HS-5 (cell line): ENCODE measurements at regions not wholly inside any gene's neighbourhood (a gene's known extent, or its start where the extent isn't known, plus 50 kb on each side); places are given as distances from the start of the nearest gene placed in this dataset.

Source experiments
- DNase-seq: peaks from one replicate; pipeline ENCODE4 v3.0.0-alpha.2; 2012; ENCODE audit warnings: low read depth

DNA sequence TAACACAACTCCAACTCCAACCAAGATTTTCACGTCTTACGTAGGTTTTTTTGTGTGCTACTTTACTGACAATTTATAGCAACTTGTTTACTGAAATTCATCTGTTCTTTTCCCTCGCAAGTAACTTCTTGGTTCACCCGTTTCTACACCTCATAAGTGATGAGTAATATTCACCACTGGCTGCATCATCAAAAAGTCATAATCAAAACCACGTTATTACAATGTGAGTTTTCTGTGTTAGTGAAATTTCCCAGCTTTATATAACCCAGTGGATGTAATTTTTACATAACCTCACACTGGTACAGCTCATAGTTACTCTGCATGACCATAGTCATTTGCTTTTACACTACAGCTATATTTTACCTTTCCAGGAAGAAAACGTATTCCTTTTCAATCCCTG is 401.1 kb upstream of the LYPLAL1 start:
- DNase-seq = peak; percentile 65

DNA sequence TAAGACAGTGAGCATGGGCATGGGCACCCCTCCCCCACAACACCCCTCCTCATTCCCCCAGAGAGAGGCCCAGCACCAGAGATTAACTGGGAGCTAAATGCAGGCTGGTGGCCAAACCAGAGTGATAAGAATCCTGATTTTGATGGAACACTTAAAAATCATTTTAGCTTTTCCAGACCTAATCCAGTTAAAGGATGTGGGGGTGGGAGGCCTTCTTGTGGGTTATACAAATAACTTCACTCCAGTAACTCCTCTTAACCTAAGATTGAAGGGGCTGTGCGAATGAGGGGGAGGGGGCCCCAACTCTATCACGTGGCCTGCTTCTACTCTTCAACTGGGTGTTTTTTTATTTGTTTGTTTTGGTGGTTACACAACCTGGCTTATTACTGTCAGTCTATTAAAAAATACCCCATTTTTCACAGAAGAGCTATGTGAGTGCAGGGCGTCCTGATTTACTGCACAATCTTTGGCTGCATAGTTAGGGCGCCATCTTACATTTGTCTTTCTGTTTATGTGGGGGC is 398.1 kb upstream of the LYPLAL1 start:
- DNase-seq = no peak

DNA sequence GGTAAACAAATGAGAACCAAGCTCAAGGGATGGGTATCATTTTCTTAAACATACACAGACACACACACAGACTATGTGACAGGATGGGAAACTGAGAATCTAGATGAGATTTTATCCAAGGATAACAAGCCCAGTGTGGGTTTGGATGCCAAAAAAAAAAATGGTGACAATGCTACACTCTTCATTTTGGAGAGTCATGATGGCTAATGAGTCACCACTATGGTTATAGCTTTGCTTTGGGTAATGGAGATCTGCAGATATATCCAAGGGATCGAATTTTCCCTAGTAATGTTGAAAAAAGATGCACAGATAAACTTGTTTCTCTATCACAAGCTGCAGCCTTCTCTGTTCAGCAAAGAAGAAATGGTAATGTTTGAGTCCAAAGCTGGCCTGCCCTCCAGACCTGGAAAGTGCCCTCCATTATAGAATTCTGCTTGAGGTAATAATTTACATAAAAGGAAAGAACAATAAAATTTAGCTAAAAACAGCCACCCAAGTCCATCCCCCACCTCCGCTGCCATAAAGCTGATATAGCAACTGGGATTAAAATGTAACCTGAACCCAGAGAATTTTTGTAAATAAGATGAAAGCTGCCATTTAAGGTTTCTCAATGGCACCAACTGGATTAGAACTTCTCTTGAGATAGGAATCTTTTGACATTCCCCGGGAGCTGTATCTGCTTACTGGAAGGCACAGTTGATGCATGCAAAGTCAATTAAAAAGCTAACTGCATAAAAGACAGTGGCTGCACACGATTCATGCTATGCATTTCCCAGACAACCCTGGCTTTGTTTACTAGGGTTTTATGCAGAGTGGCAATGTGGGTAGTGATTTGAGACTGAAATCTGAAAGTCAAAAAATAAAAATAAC is 395.2 kb upstream of the LYPLAL1 start:
- no peak for DNase-seq

DNA sequence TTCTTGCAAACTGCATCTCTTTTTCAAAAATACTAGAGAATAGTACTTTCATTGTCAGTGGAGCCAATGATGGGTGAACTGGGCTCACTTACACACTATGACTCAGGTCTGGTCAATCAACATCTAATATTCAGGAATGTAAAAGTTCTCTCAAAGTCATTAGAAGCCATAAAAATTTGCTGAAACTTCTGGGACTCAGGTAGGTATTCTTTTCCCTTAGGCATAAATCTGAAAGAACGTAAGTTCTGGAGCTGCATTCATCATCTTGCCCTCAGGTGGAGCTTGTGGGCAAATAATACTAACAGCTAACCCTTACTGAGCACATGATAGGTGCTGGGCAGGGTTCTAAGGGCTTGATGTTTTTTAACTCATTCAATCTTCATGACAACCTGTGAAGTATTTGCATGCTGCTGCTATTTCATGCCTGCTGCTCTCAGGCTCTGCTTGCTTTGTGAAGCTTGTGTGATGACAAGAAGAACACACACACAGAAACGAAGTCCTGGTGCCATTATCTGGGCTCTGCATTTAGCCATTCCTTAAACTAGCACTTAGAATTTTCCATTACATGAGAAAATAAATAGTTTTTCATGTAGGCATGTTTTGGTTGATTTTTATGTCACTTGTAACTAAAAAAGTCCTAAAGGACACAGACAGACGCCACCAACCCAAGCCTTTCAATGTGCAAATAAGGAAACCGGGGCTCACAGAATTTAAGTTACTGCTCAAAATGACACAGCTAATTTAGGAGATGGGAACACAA is 394.2 kb upstream of the LYPLAL1 start:
- no peak for DNase-seq

DNA sequence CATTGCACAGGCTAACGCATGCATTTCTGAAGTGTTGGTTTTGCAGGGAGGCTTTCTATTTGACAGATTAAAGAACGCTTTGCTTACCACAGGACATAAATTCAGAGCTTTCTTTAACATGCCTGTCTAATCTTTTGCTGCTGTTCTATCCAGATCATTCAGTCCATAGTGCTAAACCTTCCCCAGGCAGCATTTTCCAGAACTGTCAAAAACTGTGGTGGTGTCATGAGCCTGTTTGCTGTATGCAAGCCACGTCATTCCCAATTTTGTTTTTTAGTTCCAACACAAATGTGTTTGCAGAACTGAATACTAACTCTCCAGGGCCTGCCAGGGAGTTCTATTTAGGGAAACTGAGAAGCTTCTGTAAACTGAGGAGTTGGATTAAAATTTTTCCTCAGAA is 390.5 kb upstream of the LYPLAL1 start:
- no peak for DNase-seq

DNA sequence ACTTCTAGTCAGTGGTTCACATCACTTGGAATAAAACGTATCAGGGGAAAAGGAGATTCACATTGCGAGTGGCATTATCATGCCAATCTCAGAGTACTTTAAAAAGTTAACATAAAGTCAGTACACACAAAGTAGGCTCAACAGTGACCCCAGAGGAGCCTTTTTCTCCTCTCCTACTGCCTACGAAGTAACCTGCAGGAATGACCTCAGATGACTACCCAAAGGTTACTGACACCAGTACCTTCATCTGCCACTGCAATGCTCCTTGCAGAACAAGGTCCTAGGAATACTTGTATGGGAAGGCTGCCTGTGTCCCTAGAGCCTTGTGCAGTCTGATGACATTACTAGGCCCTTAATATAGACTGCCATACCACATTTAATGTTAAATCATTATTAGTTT is 389.8 kb upstream of the LYPLAL1 start:
- no peak for DNase-seq

DNA sequence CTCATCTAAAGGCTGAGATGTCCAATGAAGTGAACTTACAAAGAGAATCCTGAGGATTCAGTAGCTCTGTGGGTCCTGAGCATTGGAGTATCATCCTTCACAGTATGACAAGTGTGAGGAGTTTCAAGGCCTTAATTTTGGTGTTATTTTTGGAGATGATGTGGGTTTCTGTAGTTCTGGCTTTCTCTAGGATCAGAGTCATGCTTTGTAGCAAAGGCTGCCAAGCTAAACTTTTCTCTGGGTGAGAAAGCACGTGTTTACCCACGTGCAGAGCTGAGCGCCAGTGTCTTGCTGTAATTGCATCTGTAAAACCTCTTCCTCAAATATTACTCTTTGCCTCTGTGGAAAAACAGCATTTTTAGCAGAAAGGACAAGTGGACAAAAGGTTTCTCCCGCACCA is 387.8 kb upstream of the LYPLAL1 start:
- no peak for DNase-seq

DNA sequence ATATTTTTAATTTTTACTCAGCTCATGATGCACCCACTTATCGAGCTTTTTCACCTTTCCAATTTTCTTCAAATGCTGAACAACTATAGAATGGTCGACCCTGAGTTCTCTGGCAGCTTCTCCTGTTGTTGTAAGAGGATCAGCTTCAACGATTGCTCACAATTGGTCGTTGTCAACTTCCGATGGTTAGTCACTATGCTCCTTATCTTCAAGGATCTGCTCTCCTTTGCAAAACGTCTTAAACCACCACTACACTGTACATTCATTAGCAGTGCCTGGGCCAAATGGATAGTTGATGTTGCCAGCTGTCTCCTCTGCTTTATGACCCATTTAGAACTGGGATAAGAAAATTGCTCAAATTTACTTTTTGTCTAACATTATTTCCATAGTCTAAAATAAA is 385.9 kb upstream of the LYPLAL1 start:
- DNase-seq = no peak

DNA sequence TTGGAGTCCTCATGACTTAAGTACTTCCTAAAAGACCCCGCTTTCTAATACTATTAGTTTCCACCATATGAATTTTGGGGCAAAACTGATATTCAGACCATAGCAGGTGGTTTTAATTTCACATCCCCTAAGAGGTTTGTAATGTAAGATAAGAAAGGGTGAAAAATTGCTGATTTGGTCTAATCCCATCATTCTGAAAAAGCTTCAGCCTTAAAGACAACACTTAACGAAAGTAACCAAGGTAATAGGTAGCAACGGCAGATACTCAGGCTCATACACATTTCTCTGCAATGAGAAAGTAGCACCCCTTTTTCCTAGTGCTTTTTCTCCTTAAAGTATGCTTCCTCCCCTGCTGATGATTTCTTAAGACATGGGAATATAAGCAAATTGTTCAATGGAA is 376.9 kb upstream of the LYPLAL1 start:
- no peak for DNase-seq

DNA sequence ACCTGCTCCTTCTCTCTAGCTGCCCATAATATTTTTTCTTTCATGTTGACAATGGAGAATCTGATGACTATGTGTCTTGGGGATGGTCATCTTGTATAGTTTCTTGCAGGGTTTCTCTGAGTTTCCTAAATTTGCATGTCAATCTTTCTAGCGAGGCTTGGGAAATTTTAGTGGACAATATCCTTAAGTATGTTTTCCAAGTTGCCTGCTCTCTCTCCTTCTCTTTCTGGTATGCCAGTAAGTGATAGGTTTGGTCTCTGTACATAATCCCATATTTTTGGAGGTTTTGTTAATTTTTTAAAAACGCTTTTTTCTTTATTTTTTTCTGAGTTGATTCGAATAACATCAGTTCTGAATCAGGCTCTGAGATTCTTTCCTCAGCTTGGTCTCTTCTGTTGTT is 370.9 kb upstream of the LYPLAL1 start:
- DNase-seq = no peak

DNA sequence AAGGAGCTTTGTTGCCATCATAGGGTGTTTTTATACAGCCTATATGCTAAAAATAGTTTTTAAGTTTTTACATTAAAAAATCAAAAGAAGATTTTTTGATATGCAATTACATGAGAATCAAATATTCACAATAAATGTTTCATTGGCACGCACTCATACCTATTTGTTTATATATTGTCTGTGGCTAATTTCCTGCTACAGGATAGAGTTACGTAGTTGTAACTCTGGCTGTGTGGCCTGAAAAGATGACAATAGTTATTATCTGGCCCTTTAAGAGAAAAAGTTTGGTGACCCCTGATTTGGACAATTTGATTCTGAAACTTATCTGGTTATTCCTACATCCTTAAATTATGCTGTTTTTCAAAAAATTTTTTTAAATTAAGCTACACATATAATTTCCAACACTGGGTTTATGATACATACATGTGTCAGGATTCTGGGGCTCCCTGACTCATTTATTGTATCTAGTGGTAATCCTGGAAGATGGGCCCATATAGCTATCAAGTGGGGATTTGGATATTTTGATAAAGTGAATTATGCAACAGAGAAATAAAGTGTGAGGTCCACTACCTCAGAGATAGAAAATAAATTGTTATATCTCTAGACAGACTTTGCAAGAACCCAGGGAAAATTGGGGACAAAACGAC is 370.2 kb upstream of the LYPLAL1 start:
- DNase-seq = no peak

DNA sequence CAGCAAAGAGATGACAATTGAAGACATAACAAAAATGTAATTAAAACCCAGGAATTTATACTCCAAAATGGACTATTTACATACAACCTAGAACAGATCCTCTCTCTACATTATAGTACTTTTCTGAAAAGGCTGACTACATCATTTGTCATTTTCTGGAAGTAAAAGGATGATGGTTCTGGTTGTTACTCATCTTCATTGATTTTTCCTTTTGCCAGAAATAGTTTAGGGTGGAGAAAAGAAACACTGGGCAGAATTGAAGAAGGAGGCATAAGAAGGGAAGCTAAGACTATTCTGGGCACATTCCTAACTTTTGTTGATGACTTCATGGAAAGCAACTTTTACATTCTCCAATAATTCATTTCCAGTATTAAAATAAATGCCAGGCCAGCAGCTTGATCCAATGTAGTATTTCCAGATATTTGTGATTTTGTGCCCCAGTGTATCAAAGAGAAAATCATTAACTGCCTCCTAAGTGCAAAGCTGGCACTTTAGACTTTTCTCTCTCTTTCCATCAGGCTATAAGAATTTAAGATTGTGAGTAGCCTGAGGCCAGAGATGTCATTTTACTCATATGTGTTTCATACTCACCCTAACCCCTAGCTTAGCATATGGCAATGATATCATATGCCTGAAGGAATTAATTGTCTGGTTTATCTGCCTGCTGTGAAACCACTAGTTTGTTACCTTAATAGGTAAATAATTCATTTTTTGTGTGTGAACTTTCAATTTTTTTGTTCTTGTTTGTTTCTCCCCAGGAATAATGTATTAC is 369.5 kb upstream of the LYPLAL1 start:
- peak; percentile 43 for DNase-seq

DNA sequence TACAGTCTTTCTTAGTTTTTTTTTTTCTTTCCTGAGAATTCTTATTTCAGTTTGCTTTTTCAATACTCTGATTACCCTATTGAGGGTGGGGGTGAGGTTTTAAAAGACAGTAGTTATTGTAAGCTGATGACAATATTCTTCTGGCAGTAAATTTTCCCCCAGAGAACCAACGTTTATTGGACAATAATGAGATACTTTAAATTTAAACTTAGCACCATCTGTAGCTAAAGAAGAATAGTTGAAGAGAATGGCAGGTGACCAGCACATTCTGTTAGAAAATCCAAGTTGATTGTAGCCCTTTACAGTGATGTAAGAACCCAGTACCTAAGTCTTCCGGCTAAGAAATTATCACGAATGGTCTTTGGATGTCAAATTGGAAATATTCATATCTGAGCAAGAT is 364.6 kb upstream of the LYPLAL1 start:
- DNase-seq = no peak

DNA sequence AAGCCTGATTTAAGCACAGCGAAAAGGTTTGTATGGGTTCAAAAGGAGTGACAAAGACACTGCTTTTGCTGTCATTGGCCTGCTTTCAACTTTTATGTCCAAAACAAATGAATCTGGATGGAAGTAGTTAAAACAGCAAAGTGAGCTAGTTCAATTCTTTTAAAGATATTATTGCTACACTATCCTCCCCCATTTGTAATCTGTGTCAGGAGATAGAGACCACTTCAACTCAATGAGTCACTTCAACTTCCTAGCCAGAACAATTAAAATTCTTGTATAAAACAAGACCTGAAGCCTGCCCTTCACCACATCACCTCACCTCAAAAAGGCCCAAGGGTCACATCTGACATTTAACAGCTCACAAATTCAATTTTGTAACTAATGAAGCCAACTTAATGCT is 364.1 kb upstream of the LYPLAL1 start:
- DNase-seq = no peak

DNA sequence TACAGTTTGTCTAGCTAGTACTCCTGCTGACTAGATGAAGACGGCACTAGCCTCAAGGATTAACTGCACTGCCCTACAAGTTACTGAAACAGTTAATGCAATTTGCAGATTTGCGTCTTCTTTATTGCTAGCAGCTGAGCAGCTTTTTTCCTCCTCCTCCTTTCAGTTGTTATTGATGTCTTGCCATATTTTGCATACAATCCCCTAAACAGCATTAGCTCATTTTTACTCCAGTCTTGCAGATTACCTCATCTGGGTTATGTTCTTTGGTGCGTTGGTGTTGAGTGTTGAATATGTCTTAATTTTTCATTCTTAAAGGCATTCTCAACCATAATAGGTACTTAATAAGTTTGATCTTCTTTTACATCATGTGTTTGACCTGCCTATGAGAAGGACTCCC is 363.4 kb upstream of the LYPLAL1 start:
- DNase-seq = no peak

DNA sequence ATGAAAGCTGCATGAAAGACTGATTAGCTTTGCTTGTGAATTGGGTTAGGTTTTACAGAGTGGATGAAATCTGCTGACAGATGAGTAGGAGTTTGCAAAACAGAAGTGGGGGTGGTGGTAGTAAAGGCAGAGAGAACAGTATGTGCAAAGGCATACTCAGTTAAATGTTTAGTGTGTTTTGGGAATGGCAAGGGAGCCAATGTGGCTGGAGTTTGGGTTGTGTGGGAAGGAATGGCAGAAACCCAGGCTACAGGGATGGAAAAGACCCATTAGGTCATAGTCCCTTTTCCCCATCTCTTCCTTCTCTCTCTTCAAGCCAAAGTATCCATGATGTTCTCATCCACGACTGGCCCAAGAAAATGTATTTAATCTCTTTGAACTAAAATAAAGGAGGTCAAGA is 362.2 kb upstream of the LYPLAL1 start:
- no peak for DNase-seq

DNA sequence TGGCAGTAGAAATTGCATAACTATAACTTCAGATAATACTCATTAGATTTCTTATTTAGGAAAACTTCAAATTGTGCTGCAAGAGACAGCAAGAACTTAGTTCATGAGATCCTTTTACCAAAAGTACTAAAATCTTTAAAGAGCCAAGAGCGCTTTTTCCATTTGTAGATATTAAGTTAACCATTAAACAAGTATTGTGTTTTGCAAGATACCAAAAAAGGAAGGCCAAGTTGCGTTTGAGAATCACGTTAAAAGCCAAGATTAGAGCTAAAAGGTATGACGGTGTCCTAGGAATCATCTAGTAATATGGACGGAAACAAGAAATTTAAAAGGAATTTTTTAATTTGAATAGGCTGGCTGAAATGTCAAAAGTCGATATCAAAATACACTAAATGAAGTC is 361.3 kb upstream of the LYPLAL1 start:
- no peak for DNase-seq

DNA sequence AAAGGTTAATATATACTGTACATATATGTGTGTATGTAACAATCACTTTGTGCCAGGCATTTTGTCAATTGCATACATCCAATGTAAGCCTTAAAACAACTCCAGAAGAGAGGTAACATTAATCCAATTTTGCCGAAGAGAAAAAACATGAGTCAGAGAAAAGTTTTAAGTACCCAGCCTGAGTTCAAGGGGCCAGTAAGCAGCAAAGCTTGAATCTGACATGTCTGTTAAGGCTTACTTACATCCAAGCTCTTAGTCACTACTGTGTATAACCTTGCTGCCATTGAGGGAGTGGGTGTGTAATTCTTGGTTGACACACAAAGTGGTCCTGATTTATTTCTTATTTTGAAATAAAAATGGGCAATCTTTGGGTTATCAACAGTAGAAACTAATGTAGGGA is 360.4 kb upstream of the LYPLAL1 start:
- DNase-seq = no peak

DNA sequence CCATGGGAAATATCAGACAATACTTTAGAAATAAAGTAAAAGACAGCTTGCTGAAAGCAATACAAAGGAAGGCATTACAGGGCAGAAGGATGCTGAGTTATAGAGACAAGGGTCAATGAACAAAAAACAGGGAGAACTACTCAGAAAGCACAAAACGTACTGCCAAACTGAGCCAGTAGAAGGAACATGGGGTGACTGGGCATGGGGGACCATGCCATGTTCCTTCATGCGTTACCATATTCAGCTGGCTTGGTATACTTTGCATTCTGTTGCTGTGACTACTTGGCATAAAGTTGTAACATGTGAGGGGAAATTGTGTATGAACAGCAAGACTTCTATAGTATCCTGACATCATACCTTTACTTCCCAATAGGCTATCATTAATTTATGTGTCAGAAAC is 358.6 kb upstream of the LYPLAL1 start:
- no peak for DNase-seq

DNA sequence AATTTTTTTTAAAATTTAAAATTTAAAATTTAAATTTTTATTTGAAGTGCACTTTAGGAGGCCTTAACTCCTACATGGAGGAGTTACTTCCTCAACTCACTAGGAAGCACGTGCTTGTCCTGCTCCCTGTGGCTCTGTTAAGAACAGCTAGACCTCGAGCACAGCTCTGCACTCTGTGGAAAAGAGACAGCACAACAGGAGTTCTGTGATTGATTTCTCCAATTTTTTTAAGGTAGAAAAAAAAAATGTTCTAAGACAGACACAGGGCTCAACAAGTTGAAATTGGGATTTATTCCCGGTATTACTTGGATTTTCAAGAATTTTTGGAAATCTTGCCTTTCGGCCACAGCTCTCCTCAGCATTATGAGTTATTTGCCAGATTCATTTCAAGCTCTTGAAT is 356.6 kb upstream of the LYPLAL1 start:
- no peak for DNase-seq

DNA sequence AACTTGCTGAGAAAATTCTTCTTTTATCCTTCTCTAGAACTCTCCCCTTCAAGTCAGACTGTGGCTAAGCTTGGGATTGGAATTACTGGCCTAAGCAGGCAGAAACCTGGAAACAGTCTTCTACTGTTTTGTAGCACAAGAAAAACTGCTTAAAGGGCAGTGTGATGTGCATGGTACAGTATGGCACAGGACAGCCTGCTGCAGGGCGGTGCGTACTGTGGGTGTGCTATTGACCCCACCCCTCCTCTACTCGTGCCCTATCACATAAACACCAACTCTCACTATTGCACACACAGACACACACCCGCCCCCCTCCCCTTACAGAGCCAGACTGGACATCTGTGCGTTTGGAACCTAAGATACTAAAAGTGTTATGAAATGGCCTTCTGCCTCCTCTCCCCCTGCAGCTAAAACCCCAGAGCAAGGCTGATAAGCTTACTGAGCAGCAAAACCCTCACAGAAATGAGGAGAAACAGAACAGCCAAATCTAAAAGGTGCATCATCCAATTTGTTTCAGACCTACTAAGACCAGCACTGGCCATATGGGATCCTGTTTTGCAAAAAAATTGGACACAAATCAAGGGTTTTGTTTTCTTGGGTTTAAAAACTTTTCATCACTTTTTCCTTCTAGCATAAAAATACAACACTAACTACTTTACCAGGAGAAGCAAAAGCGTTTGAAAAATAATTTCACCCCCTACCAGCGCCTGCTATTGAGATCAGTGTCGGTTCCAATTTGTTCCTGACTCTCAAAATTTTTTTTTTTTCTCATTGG is 355.8 kb upstream of the LYPLAL1 start:
- no peak for DNase-seq
